IPS DF 6.9 (cell line): ENCODE measurements at regions not wholly inside any gene's neighbourhood (a gene's known extent, or its start where the extent isn't known, plus 50 kb on each side); places are given as distances from the start of the nearest gene placed in this dataset.

Experiments
- DNase-seq: peaks from one replicate; pipeline ENCODE4 v3.0.0-alpha.2; 2013; ENCODE audit warnings: low read depth, low spot score
- H3K27ac ChIP-seq: one replicate; pipeline ENCODE4 v1.5.1; 2013; ENCODE audit warnings: low read length, control low read depth
- H3K27me3 ChIP-seq: 2 replicates; pipeline ENCODE4 v1.6.1; 2013; ENCODE audit warnings: mild to moderate bottlenecking, low read length; ENCODE audit not compliant: control insufficient read depth, insufficient read depth
- H3K36me3 ChIP-seq: 2 replicates; pipeline ENCODE4 v1.6.1; 2013; ENCODE audit warnings: low read length; ENCODE audit not compliant: control insufficient read depth, insufficient read depth
- H3K4me1 ChIP-seq: 2 replicates; pipeline ENCODE4 v1.6.1; 2013; ENCODE audit warnings: low read length; ENCODE audit not compliant: control insufficient read depth, insufficient read depth
- H3K4me3 ChIP-seq: 2 replicates; pipeline ENCODE4 v1.5.1; 2013; ENCODE audit warnings: mild to moderate bottlenecking, low read length
- H3K9me3 ChIP-seq: 2 replicates; pipeline ENCODE4 v1.6.1; 2013; ENCODE audit warnings: low read length, inconsistent platforms; ENCODE audit not compliant: control insufficient read depth, insufficient read depth
- WGBS: extraction: QIAGEN DNeasy Blood & Tissue Kit; methylation state at CpG from one replicate; pipeline ENCODE4 v1.1.7; 2013; ENCODE audit warnings: mixed read lengths, missing lambda C conversion rate; ENCODE audit not compliant: insufficient read length, insufficient coverage; 5-methylcytosine and 5-hydroxymethylcytosine counted together

DNA sequence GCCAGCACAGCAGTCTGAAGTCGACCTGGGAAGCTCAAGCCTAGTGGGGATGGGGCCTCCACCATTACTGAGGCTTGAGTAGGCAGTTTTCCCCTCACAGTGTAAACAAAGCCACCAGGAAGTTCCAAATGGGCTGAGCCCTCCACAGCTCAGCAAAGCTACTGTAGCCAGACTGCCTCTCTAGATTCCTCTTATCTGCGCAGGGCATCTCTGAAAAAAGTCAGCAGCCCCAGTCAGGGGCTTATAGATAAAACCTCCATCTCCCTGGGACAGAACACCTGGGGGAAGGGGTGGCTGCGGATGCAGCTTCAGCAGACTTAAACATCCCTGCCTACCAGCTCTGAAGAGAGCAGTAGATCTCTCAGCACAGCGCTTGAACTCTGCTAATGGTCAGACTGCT lies 218.4 kb upstream of the VRK2 start:
- no CpG with 5 or more reads among the region's 4 CpGs for WGBS
- Histone ChIP-seq H3K4me1 (no peaks in the 10 kb centered on the region), H3K9me3 (no peaks in the 10 kb centered on the region), H3K4me3 (no peak overlapping the region), H3K27ac (no peak overlapping the region), H3K27me3 (no peaks in the 10 kb centered on the region), H3K36me3 (no peaks in the 10 kb centered on the region)
- no peak for DNase-seq

DNA sequence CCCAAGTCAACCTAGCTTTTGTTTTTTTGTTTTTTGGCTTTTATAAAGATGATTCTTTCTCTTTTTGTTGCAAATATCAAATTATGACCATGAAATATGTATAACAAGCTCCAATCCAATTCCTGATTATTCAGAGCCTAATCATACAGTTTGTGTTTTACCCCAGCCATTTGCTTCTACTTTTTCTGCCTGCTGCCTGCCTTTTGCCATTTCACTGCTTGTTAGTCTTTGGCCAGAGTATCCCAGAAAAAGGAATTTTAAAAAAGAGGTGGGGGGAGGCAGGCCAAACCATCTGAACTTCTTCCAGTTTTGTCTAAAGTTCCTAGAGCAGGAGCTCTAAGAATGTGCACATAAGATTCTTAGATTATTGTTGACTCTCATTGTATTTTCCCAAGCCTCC lies 211.9 kb upstream of the VRK2 start:
- DNase-seq = no peak
- no peaks in the 10 kb centered on the region for H3K27me3 ChIP-seq

DNA sequence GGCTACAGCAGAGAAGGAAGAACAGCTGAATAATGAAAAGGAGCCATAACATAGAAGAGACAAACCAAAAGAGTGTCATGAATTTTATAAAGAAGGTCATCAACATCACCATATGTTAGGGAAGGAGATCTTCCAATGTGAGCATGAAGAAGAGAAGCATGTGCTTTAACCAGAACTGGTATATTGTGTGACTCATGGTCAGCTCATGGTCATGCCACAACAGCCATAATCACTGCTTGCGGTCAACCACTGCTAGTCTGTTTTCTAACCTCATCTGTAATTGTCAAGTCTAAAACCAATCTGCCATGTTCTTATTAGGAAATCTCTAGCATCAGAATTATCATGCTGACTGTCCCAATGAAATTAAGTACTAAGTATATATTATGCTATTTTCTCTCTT lies 204.1 kb upstream of the VRK2 start:
- H3K27ac ChIP-seq = no peak overlapping the region
- H3K4me1 ChIP-seq = no peaks in the 10 kb centered on the region
- no peaks in the 10 kb centered on the region for H3K36me3 ChIP-seq
- WGBS = no CpG with 5 or more reads among the region's 1 CpG
- no peaks in the 10 kb centered on the region for H3K9me3 ChIP-seq
- no peak overlapping the region for H3K4me3 ChIP-seq
- DNase-seq = no peak
- no peaks in the 10 kb centered on the region for H3K27me3 ChIP-seq

More for the DNA sequence above, 211.9 kb upstream of the VRK2 start:
- H3K9me3 ChIP-seq = no peaks in the 10 kb centered on the region
- H3K36me3 ChIP-seq = no peaks in the 10 kb centered on the region
- no peak overlapping the region for H3K4me3 ChIP-seq
- H3K27ac ChIP-seq = no peak overlapping the region
- H3K4me1 ChIP-seq = no peaks in the 10 kb centered on the region

DNA sequence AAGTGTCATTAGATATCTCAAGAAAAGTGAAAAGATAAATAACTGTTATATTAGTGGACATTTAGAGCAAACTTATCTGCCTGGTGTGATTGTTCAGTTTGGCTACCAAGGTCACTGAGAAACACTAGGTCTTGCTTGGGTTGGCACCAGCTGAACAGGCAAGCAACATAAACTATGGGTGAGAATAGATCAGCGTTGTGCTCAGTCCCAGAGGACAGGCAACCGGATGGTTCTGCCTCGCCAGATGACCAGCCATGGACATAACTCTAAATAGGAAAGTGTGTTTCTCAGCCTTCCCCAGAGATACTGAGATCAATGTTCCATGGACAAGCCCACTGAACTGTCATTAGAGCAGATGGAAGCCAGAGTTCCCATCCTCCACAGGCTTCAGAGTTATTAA lies 203.4 kb upstream of the VRK2 start:
- no peak for DNase-seq
- WGBS = no CpG with 5 or more reads among the region's 3 CpGs
- no peaks in the 10 kb centered on the region for H3K9me3 ChIP-seq

DNA sequence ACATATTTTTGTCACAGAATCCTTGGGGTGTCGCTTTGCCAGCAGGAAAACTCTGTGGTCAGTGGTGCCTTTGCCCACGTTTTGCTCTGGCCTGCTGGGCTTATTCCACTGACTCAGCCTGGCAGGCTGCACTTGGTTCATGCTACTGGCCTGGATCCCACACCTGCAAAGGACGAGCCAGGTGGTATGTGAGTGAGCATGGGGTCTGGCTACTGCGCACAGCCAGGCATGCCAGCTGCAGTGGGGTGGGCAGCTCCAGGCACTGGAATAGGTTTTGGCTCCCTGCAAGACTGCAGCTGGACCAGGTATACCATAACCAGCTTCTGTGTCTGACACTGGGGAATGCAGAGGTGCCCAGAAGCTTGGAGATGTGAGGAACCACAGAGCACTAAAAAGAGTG lies 197.9 kb upstream of the VRK2 start:
- H3K9me3 ChIP-seq = no peaks in the 10 kb centered on the region
- DNase-seq = no peak
- no peaks in the 10 kb centered on the region for H3K4me1 ChIP-seq
- no peaks in the 10 kb centered on the region for H3K27me3 ChIP-seq
- no peak overlapping the region for H3K4me3 ChIP-seq
- no peaks in the 10 kb centered on the region for H3K36me3 ChIP-seq
- no peak overlapping the region for H3K27ac ChIP-seq
- WGBS = no CpG with 5 or more reads among the region's 4 CpGs

More for the DNA sequence above, 203.4 kb upstream of the VRK2 start:
- H3K36me3 ChIP-seq = no peaks in the 10 kb centered on the region
- no peaks in the 10 kb centered on the region for H3K4me1 ChIP-seq
- no peak overlapping the region for H3K4me3 ChIP-seq
- no peak overlapping the region for H3K27ac ChIP-seq
- H3K27me3 ChIP-seq = no peaks in the 10 kb centered on the region

DNA sequence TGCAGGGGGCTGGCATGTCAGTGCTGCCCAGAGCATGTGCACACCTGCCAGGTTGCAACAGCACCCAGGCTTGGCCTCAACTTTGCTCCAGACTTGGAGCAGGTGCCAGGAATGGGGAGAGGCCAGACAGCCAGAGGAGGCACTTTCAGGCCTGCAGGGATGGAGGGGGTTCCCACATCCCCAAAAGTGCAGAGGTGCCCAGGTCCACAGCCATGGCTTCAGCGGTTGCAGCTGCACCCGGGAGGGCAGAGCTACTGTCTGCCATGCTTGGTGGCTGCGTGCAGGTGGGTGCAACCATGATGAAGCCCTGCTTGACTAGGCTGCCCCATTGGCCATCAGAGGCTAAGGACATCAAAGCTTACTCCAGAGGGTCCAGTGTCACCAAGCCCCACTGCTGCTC lies 196.8 kb upstream of the VRK2 start:
- DNase-seq = no peak

DNA sequence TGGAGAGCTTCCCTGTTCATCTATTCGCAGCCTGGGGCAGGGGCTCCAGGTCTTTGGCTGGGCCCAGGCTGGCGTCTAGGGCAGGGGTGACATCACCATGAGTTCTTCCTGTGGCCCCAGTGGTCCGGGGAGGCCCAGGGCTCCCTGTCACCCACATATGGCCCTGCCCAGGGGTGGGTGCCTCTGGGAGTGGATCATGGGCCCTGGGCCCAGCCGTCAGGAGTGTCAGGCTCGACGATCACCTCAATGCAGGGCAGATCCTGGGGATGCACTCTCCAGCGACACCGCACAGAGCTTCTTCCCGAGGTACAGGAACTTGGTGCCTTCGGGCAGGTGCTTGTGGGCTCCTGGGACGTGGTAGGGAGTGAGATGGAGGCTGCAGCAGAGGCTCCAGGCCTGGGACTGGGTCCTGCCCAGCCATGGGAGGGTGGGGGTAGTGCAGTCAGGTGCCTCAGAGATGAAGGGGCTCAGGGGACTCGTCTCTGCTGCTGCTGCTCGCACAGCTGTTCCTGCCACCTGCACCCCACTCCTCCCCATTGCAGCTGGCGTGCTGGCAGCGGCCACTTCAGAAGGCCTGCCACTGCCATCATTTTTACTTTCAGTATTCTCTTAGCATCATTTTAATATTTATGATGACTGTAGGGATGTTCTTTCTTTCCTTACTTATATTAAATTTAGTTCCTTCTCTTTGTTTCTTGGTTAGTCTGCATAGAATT lies 196.0 kb upstream of the VRK2 start:
- no peaks in the 10 kb centered on the region for H3K9me3 ChIP-seq
- no peak overlapping the region for H3K27ac ChIP-seq
- H3K4me1 ChIP-seq = no peaks in the 10 kb centered on the region
- no peak for DNase-seq
- no peaks in the 10 kb centered on the region for H3K27me3 ChIP-seq
- H3K36me3 ChIP-seq = no peaks in the 10 kb centered on the region
- no CpG with 5 or more reads among the region's 15 CpGs for WGBS
- no peak overlapping the region for H3K4me3 ChIP-seq

More for the DNA sequence above, 196.8 kb upstream of the VRK2 start:
- no peaks in the 10 kb centered on the region for H3K36me3 ChIP-seq
- H3K4me1 ChIP-seq = no peaks in the 10 kb centered on the region
- no peaks in the 10 kb centered on the region for H3K9me3 ChIP-seq
- no peaks in the 10 kb centered on the region for H3K27me3 ChIP-seq
- WGBS = no CpG with 5 or more reads among the region's 3 CpGs
- H3K4me3 ChIP-seq = no peak overlapping the region
- no peak overlapping the region for H3K27ac ChIP-seq

DNA sequence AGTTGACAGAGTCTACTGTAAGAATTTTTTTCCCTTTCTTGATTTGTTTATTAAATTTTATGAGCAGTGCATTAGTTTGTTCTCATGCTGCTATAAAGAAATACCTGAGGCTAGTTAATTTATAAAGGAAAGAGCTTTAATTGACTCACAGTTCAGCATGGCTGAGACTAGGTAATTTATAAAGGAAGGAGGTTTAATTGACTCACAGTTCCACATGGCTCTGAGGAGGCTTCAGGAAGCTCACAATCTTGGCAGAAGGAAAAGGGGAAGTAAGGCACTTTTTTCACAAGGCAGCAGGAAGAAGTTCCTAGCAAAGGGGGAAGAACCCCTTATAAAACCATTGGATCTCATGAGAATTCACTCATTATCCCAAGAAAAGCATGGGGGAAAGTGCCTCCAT lies 191.4 kb upstream of the VRK2 start:
- no peaks in the 10 kb centered on the region for H3K27me3 ChIP-seq
- no peak overlapping the region for H3K27ac ChIP-seq
- H3K4me1 ChIP-seq = no peaks in the 10 kb centered on the region
- DNase-seq = no peak
- H3K36me3 ChIP-seq = no peaks in the 10 kb centered on the region
- no peak overlapping the region for H3K4me3 ChIP-seq
- H3K9me3 ChIP-seq = no peaks in the 10 kb centered on the region

DNA sequence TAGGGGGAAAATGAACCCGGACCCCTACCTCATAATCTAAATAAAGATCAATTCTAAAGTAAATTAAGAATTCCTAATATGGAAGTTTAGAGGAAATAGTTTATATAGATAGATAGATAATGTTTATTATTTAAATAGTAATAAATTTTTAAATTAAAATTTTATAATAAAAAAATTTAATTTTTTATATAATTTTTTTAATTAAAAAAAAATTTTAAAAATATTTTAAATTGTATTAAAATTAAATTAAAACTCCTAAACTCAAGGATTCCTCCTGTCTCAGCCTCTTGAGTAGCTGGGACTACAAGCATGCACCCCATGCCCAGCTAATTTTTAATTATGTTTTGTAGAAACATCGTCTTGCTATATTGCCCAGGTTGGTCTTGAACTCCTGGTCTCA lies 186.9 kb upstream of the VRK2 start:
- no CpG with 5 or more reads among the region's 2 CpGs for WGBS
- Histone ChIP-seq H3K36me3 (no peaks in the 10 kb centered on the region), H3K27me3 (no peaks in the 10 kb centered on the region)

DNA sequence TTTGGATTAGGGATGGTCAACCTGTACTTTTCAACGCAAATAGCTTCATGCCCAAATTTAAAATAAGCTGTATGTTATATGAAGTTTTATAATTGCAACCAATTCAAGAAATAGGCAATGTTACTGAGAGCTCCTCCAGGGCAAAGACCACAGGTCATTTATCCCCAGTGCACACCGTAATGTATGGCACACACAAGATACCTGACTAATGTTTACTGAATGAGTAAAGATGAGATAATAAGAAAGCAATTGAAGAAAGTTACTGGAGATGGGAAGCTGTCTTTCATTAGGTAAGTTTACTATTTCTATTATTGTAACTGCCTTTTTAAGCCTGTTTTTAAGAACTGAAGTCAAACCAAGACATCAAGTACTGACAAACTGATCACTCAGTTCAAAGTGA lies 184.5 kb upstream of the VRK2 start:
- no peak for DNase-seq
- Histone ChIP-seq H3K4me1 (no peaks in the 10 kb centered on the region), H3K27ac (no peak overlapping the region), H3K36me3 (no peaks in the 10 kb centered on the region), H3K9me3 (no peaks in the 10 kb centered on the region), H3K4me3 (no peak overlapping the region), H3K27me3 (no peaks in the 10 kb centered on the region)
- WGBS = no CpG with 5 or more reads among the region's 2 CpGs

More for the DNA sequence above, 186.9 kb upstream of the VRK2 start:
- no peak for DNase-seq
- Histone ChIP-seq H3K4me3 (no peak overlapping the region), H3K4me1 (no peaks in the 10 kb centered on the region), H3K27ac (no peak overlapping the region), H3K9me3 (no peaks in the 10 kb centered on the region)

DNA sequence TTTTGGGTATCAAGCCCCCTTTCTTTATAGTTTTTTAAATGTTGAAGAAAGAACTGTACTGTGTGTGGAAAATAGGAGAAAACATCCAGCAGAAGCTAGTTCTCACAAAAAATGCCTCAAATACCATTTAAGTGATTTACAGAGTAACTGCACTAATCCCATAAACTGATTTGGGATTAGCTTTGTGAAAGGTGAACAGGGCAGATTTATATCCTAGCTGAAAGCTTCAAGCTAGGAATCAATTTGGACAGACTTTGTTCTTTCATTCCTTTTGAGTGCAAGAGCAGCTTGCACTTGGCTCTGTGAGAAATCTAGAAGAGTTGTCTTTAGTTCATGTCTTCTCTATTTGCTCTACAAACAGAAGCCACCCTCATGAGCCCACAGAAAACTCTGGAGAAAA lies 183.9 kb upstream of the VRK2 start:
- Histone ChIP-seq H3K27me3 (no peaks in the 10 kb centered on the region), H3K9me3 (no peaks in the 10 kb centered on the region), H3K4me3 (no peak overlapping the region), H3K36me3 (no peaks in the 10 kb centered on the region), H3K4me1 (no peaks in the 10 kb centered on the region), H3K27ac (no peak overlapping the region)
- no peak for DNase-seq
